A549 (cell line): ENCODE measurements at regions not wholly inside any gene's neighbourhood (a gene's known extent, or its start where the extent isn't known, plus 50 kb on each side); places are given as distances from the start of the nearest gene placed in this dataset.

Source experiments
- CTCF ChIP-seq: fragments of >200 bp; sonication (Bioruptor Twin); formaldehyde crosslinking; IDR thresholded peaks from 3 replicates; pipeline ENCODE4 v1.5.1; 2016
- JUN ChIP-seq, 2 experiments: fragments of >200 bp; sonication (Bioruptor Twin); formaldehyde crosslinking; IDR thresholded peaks; 2 replicates in 1 of 2; 3 replicates in 1 of 2; pipeline ENCODE4 v1.6.1; 2016 to 2017

GRCh38 chr5:107032629-107033028 lies 638.1 kb downstream of the EFNA5 start:
- TF ChIP-seq CTCF = no peak
- TF ChIP-seq JUN (IDR thresholded peaks at IDR 0.05) = no peak
